Endothelial cell (in vitro differentiated cells): ENCODE measurements at regions not wholly inside any gene's neighbourhood (a gene's known extent, or its start where the extent isn't known, plus 50 kb on each side); places are given as distances from the start of the nearest gene placed in this dataset.
A peak's percentile ranks its signal among the peaks of the same experiment; 100 is the strongest.

Experiments
- DNase-seq: peaks from one replicate; pipeline ENCODE4 v3.0.0; 2021; ENCODE audit warnings: low spot score
- H3K27ac Mint-ChIP-seq: one replicate; pipeline ENCODE4 v1.8.0; 2021; ENCODE audit warnings: mixed read lengths, inconsistent platforms; ENCODE audit not compliant: unreplicated experiment
- H3K27me3 Mint-ChIP-seq: one replicate; pipeline ENCODE4 v1.8.0; 2021; ENCODE audit warnings: mild to moderate bottlenecking, moderate library complexity, mixed read lengths, inconsistent platforms; ENCODE audit not compliant: unreplicated experiment
- H3K36me3 Mint-ChIP-seq: one replicate; pipeline ENCODE4 v1.8.0; 2021; ENCODE audit warnings: mild to moderate bottlenecking, low read depth, mixed read lengths, inconsistent platforms; ENCODE audit not compliant: unreplicated experiment
- H3K4me1 Mint-ChIP-seq: one replicate; pipeline ENCODE4 v1.8.0; 2021; ENCODE audit warnings: mild to moderate bottlenecking, mixed read lengths, inconsistent platforms; ENCODE audit not compliant: unreplicated experiment
- H3K4me3 Mint-ChIP-seq: one replicate; pipeline ENCODE4 v1.8.0; 2021; ENCODE audit warnings: mild to moderate bottlenecking, mixed read lengths, inconsistent platforms; ENCODE audit not compliant: unreplicated experiment
- H3K9me3 Mint-ChIP-seq: one replicate; pipeline ENCODE4 v1.8.0; 2021; ENCODE audit warnings: mixed read lengths, inconsistent platforms; ENCODE audit not compliant: unreplicated experiment
- CTCF ChIP-seq: fragments of 200-600 bp; sonication (generic); IDR thresholded peaks from one replicate; pipeline ENCODE4 v1.5.0; 2021; ENCODE audit warnings: antibody characterized with exemption; ENCODE audit not compliant: unreplicated experiment

GRCh38 chr9:129416821-129417539 is 203.9 kb downstream of the C9orf50 start:
- Mint-ChIP-seq H3K36me3 (no peaks in the 10 kb centered on the region), H3K4me1 (peaks cover 11% of the 10 kb centered on the region), H3K4me3 (peak overlapping the region; percentile 3), H3K9me3 (no peaks in the 10 kb centered on the region), H3K27ac (peak overlapping the region; percentile 75), H3K27me3 (peaks cover 22% of the 10 kb centered on the region)
- DNase-seq = no peak
- no peak for TF ChIP-seq CTCF

DNA sequence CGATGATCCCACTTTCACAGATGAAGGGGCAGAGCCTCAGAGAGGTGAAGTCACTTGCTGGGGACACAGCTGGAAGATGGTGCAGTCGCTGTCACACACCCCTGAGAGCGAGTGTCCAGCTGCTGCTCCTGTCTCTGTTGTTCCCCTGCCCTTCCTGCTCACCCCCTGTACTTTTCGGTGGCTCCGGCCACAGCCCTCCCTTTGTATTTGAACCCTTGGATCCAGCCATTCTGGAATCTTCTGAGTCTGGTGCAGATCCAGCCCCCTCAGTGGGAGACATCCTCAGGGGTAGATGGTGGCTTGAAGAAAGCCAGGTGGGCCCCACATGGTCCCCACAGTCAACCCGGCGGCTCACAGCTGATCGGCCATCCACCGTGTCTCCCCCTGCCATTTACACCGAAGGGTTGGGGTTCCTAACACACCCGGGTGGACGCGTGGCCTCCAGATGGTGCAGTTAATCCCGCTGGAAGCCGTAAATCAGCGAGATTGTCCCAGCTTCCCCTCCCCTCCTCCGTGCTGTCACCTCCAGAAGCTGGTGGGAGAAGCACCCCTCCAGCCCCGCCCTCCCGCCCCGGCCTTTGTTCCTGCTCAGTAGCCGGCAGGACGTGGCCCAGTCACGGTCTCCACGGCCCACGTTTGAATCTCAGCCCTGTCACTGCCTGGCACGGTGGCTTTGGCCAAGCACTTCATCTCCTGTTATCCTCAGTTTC is 204.8 kb downstream of the C9orf50 start:
- peaks cover 11% of the 10 kb centered on the region for H3K4me1 Mint-ChIP-seq
- TF ChIP-seq CTCF = no peak
- DNase-seq = no peak
- no peaks in the 10 kb centered on the region for H3K36me3 Mint-ChIP-seq
- H3K27me3 Mint-ChIP-seq = peaks cover 22% of the 10 kb centered on the region
- H3K4me3 Mint-ChIP-seq = no peak overlapping the region
- no peaks in the 10 kb centered on the region for H3K9me3 Mint-ChIP-seq
- H3K27ac Mint-ChIP-seq = peak overlapping the region; percentile 75

DNA sequence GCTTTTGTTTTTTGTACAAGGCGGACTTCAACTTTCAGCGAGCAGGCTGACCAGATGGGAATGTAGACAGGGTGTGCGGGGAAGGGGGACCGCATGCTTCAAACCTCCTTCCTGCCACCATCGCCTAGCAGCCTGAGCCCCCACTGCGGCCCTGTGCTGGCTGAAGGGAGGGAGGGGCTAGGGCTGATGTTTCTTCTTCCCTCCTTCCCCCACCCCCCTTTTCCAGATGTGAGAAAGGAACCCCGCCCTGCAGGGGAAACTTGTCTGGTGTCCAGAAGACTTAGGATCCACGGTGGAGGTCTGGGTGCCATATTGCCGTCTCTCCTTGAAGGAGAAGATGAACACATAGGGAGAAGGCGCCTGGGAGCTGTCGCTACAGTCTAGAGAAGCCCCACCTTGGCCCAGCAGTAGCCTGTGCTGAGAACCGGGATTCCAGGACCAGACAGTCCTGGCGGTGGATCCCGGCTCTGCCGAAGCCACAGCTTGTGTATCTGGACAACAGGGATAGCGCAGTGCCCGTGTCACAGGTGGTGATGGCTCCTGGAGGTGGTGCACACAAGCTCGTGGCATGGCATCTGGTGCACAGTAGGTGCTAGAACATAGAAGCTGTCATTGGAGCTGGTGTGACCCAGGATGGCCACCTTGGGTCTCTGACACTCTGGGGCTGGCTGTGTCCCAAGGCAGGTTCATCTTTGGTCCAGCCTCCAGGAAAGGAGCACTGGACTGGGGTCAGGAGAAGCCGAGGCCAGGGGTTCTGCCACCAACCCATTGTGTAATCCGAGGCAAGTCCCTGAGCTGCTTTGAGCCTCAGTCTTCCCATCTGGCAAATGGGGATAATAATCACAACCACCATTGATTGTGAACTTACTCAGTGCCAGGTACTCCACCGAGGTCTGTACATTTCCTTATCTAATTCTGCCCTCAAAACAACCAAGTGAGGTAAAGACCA is 205.6 kb downstream of the C9orf50 start:
- peaks cover 3% of the 10 kb centered on the region for H3K9me3 Mint-ChIP-seq
- H3K27ac Mint-ChIP-seq = peak overlapping the region; percentile 99
- DNase-seq = no peak
- H3K4me3 Mint-ChIP-seq = no peak overlapping the region
- H3K27me3 Mint-ChIP-seq = peaks cover 25% of the 10 kb centered on the region
- peaks cover 4% of the 10 kb centered on the region for H3K36me3 Mint-ChIP-seq
- no peak for TF ChIP-seq CTCF
- peaks cover 12% of the 10 kb centered on the region for H3K4me1 Mint-ChIP-seq

GRCh38 chr9:129414377-129414992 is 206.4 kb downstream of the C9orf50 start:
- peak overlapping the region; percentile 99 for H3K27ac Mint-ChIP-seq
- peaks cover 10% of the 10 kb centered on the region for H3K36me3 Mint-ChIP-seq
- no peak for DNase-seq
- no peak for TF ChIP-seq CTCF
- peaks cover 7% of the 10 kb centered on the region for H3K9me3 Mint-ChIP-seq
- H3K4me1 Mint-ChIP-seq = peaks cover 15% of the 10 kb centered on the region
- peak overlapping the region; percentile 79 for H3K4me3 Mint-ChIP-seq
- H3K27me3 Mint-ChIP-seq = peaks cover 27% of the 10 kb centered on the region
